Glutamatergic neuron (in vitro differentiated cells): ENCODE measurements at regions not wholly inside any gene's neighbourhood (a gene's known extent, or its start where the extent isn't known, plus 50 kb on each side); places are given as distances from the start of the nearest gene placed in this dataset.

Experiments used
- DNase-seq: peaks from one replicate; pipeline ENCODE4 v3.0.0; 2022
- H3K27ac Mint-ChIP-seq: one replicate; pipeline ENCODE4 v1.8.0; 2020; ENCODE audit warnings: mild to moderate bottlenecking, mixed read lengths, inconsistent platforms; ENCODE audit not compliant: unreplicated experiment
- H3K27me3 Mint-ChIP-seq: one replicate; pipeline ENCODE4 v1.8.0; 2020; ENCODE audit warnings: mild to moderate bottlenecking, moderate library complexity, mixed read lengths, inconsistent platforms; ENCODE audit not compliant: unreplicated experiment
- H3K36me3 Mint-ChIP-seq: one replicate; pipeline ENCODE4 v1.8.0; 2020; ENCODE audit warnings: mild to moderate bottlenecking, mixed read lengths, inconsistent platforms; ENCODE audit not compliant: unreplicated experiment
- H3K4me1 Mint-ChIP-seq: one replicate; pipeline ENCODE4 v1.8.0; 2020; ENCODE audit warnings: mild to moderate bottlenecking, low read depth, mixed read lengths, inconsistent platforms; ENCODE audit not compliant: unreplicated experiment
- H3K4me3 Mint-ChIP-seq: one replicate; pipeline ENCODE4 v1.8.0; 2020; ENCODE audit warnings: mild to moderate bottlenecking, mixed read lengths, inconsistent platforms; ENCODE audit not compliant: unreplicated experiment
- H3K9me3 Mint-ChIP-seq: one replicate; pipeline ENCODE4 v1.8.0; 2020; ENCODE audit warnings: mild to moderate bottlenecking, moderate library complexity, mixed read lengths, inconsistent platforms; ENCODE audit not compliant: unreplicated experiment
- TF ChIP-seq, protein P1 (sequence below): fragments of 200-600 bp; sonication (generic); IDR thresholded peaks from one replicate; pipeline ENCODE4 v1.5.0; 2021; ENCODE audit not compliant: partially characterized antibody, unreplicated experiment

DNA sequence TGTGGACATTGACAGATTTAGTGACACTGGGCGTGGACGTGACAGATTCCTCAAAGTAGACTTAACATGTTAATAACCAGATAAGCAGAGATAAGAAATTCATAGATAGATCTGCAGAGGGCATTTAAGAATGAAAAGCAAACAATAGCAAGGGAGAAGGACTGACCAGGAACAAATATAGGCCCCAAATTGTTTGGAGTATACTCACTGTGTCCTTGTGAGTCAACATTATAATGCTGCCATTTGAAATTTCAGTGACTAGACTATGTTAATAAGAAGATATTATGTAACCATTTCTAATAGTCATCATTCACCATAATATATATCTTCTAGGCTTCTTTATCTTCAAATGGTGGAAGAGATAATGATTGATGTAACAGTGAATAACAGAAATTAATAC lies 78.1 kb upstream of the SLC38A11 start:
- no peak overlapping the region for H3K27ac Mint-ChIP-seq
- TF ChIP-seq, protein P1, sequence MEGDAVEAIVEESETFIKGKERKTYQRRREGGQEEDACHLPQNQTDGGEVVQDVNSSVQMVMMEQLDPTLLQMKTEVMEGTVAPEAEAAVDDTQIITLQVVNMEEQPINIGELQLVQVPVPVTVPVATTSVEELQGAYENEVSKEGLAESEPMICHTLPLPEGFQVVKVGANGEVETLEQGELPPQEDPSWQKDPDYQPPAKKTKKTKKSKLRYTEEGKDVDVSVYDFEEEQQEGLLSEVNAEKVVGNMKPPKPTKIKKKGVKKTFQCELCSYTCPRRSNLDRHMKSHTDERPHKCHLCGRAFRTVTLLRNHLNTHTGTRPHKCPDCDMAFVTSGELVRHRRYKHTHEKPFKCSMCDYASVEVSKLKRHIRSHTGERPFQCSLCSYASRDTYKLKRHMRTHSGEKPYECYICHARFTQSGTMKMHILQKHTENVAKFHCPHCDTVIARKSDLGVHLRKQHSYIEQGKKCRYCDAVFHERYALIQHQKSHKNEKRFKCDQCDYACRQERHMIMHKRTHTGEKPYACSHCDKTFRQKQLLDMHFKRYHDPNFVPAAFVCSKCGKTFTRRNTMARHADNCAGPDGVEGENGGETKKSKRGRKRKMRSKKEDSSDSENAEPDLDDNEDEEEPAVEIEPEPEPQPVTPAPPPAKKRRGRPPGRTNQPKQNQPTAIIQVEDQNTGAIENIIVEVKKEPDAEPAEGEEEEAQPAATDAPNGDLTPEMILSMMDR = no peak
- peaks cover 4% of the 10 kb centered on the region for H3K4me1 Mint-ChIP-seq
- no peaks in the 10 kb centered on the region for H3K27me3 Mint-ChIP-seq
- DNase-seq = no peak
- H3K36me3 Mint-ChIP-seq = no peaks in the 10 kb centered on the region
- H3K4me3 Mint-ChIP-seq = no peak overlapping the region
- H3K9me3 Mint-ChIP-seq = no peaks in the 10 kb centered on the region

DNA sequence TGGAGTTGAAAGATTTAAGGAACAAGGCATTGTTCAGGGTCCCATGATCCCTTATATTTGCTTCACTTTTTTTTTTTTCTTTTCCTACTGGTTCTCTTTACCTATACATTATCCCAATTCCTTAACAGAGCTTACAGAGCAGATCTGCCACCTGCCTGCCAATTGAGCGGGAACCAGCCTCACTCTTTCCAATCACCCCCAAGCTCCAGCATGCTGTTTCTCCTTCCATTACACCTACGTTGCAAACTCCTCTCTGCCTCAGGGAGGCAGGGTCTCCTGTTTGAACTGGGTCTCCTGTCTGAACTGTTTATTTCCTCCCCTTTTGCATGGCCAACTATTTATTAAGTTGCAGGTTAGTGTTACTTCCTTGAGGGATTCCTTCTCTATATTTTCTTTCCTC lies 77.2 kb upstream of the SLC38A11 start:
- no peaks in the 10 kb centered on the region for H3K36me3 Mint-ChIP-seq
- H3K4me1 Mint-ChIP-seq = peaks cover 4% of the 10 kb centered on the region
- TF ChIP-seq, protein P1 = no peak
- no peak for DNase-seq
- no peak overlapping the region for H3K4me3 Mint-ChIP-seq
- H3K9me3 Mint-ChIP-seq = no peaks in the 10 kb centered on the region
- no peak overlapping the region for H3K27ac Mint-ChIP-seq
- no peaks in the 10 kb centered on the region for H3K27me3 Mint-ChIP-seq

DNA sequence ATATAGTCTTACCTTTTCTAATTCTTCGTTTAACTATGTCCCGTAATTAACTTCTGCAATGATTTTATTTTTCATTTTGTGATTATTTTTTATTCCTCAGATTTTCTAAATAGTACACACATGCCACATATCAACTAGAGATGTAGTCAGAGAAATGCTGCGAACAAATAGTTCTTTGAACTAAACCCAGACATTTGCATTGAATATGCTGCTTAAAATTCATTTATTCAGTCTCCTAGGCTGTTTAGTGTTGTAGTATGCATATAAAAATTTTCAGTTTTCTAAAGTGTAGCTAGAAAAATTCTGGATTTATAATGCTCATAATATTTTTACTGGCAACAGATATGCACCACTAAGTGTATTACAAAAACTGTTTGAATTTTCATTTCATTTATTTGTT lies 68.9 kb upstream of the SLC38A11 start:
- TF ChIP-seq, protein P1 = no peak
- Mint-ChIP-seq H3K4me1 (no peaks in the 10 kb centered on the region), H3K9me3 (peaks cover 3% of the 10 kb centered on the region)

DNA sequence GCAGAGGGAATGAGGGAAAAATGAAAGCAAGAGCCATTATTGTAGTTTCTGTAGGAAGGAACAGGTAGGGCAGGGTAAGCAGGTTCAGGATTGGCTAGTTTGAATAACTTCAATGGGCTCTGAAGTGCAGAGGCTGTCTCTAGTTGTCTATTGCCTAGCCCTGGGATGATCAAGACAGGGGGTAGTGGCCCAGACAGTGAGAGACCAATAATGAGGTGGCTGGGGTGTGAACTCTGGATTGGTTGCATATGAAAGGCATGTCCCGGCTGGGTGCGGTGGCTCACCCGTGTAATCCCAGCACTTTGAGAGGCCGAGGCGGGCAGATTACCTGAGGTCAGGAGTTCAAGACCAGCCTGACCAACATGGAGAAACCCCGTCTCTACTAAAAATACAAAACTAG lies 67.5 kb upstream of the SLC38A11 start:
- H3K9me3 Mint-ChIP-seq = peaks cover 3% of the 10 kb centered on the region
- no peak overlapping the region for H3K4me3 Mint-ChIP-seq
- no peak for DNase-seq
- H3K27ac Mint-ChIP-seq = no peak overlapping the region
- no peaks in the 10 kb centered on the region for H3K27me3 Mint-ChIP-seq
- H3K4me1 Mint-ChIP-seq = peaks cover 4% of the 10 kb centered on the region
- H3K36me3 Mint-ChIP-seq = no peaks in the 10 kb centered on the region
- TF ChIP-seq, protein P1 = no peak

More for the DNA sequence above, 68.9 kb upstream of the SLC38A11 start:
- Mint-ChIP-seq H3K4me3 (no peak overlapping the region), H3K27ac (no peak overlapping the region), H3K27me3 (no peaks in the 10 kb centered on the region), H3K36me3 (no peaks in the 10 kb centered on the region)
- DNase-seq = no peak

DNA sequence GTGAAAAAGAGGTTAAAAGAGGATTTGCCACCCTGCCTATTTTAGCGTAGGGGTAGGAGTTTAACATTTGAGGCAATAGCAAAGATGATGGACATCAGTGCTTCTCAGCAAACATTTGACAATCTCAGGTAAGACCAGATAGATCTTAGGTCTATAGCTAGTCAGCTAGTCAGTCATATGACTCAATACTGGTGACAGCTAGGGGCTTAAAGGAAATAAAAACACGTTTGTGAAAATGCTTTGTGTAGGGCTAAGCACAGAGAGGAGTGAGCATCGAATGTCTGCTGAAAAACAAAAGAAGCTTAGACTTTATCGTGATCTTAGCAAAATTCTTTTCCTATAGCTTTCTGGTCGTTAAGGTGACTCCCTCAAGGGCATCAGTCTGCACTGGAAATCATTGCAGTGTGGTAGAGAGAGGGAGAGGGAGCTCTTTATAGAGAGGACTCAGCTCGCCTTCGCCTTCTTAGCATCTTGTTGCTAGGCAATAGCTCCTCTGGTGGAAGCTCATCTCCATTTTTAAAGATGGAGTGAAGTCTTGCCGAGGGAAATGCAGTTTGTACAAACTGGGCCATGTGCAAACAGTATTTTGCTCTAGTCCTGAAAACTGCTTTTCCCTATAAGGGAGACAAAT lies 62.8 kb upstream of the SLC38A11 start:
- DNase-seq = no peak
- Mint-ChIP-seq H3K27me3 (peaks cover 1% of the 10 kb centered on the region), H3K36me3 (no peaks in the 10 kb centered on the region), H3K4me1 (peaks cover 4% of the 10 kb centered on the region), H3K27ac (no peak overlapping the region), H3K4me3 (no peak overlapping the region), H3K9me3 (no peaks in the 10 kb centered on the region)
- TF ChIP-seq, protein P1 = no peak
